HFFc6 (cell line): ENCODE measurements at regions not wholly inside any gene's neighbourhood (a gene's known extent, or its start where the extent isn't known, plus 50 kb on each side); places are given as distances from the start of the nearest gene placed in this dataset.

Experiments used
- DNase-seq: peaks from one replicate; pipeline ENCODE4 v3.0.0-alpha.2; 2018
- H3K27ac Mint-ChIP-seq: 2 replicates; pipeline ENCODE4 v1.8.0; 2020; ENCODE audit warnings: mild to moderate bottlenecking, mixed read lengths
- H3K27me3 Mint-ChIP-seq: 2 replicates; pipeline ENCODE4 v1.8.0; 2021; ENCODE audit warnings: mild to moderate bottlenecking, moderate library complexity, mixed read lengths; ENCODE audit not compliant: insufficient read depth
- H3K36me3 Mint-ChIP-seq: 2 replicates; pipeline ENCODE4 v1.8.0; 2021; ENCODE audit warnings: low read depth, mixed read lengths
- H3K4me1 Mint-ChIP-seq: 2 replicates; pipeline ENCODE4 v1.8.0; 2020; ENCODE audit warnings: low read depth, mixed read lengths
- H3K4me3 Mint-ChIP-seq: 2 replicates; pipeline ENCODE4 v1.8.0; 2020; ENCODE audit warnings: mild to moderate bottlenecking, moderate library complexity, mixed read lengths
- H3K9me3 Mint-ChIP-seq: 2 replicates; pipeline ENCODE4 v1.8.0; 2020; ENCODE audit warnings: mild to moderate bottlenecking, mixed read lengths
- TF ChIP-seq, protein P1 (sequence below): fragments of 200-600 bp; sonication (generic); IDR thresholded peaks from 2 replicates; pipeline ENCODE4 v1.5.0; 2021; ENCODE audit warnings: antibody characterized with exemption, mild to moderate bottlenecking

DNA sequence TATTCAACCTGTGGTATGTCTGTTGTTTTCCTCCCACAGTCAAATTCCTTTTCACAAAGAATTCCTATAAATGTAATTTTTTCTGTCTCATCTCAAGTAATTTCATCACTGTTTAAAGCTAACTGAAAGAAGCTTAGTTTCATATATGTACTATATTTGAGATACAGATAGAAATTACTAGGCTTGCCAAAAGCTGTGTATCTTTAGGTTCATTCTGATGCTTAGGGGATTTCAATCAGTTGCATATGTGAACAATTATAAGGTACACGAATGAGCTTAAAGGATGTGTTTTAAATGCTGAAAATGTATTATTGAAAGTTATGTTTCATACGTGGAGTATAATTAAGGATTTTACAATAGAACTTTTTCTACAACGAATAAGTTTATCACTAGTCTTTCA is 59.2 kb upstream of the DSG1 start:
- Mint-ChIP-seq H3K27me3 (no peaks in the 10 kb centered on the region), H3K27ac (no peak overlapping the region), H3K36me3 (0 out of 2 replicates have a peak, but pooled peaks cover 5% of the 10 kb centered on the region), H3K4me3 (no peak overlapping the region), H3K4me1 (no peaks in the 10 kb centered on the region), H3K9me3 (peaks cover 34% of the 10 kb centered on the region)
- DNase-seq: no peak
- TF ChIP-seq, protein P1, sequence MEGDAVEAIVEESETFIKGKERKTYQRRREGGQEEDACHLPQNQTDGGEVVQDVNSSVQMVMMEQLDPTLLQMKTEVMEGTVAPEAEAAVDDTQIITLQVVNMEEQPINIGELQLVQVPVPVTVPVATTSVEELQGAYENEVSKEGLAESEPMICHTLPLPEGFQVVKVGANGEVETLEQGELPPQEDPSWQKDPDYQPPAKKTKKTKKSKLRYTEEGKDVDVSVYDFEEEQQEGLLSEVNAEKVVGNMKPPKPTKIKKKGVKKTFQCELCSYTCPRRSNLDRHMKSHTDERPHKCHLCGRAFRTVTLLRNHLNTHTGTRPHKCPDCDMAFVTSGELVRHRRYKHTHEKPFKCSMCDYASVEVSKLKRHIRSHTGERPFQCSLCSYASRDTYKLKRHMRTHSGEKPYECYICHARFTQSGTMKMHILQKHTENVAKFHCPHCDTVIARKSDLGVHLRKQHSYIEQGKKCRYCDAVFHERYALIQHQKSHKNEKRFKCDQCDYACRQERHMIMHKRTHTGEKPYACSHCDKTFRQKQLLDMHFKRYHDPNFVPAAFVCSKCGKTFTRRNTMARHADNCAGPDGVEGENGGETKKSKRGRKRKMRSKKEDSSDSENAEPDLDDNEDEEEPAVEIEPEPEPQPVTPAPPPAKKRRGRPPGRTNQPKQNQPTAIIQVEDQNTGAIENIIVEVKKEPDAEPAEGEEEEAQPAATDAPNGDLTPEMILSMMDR: no peak

DNA sequence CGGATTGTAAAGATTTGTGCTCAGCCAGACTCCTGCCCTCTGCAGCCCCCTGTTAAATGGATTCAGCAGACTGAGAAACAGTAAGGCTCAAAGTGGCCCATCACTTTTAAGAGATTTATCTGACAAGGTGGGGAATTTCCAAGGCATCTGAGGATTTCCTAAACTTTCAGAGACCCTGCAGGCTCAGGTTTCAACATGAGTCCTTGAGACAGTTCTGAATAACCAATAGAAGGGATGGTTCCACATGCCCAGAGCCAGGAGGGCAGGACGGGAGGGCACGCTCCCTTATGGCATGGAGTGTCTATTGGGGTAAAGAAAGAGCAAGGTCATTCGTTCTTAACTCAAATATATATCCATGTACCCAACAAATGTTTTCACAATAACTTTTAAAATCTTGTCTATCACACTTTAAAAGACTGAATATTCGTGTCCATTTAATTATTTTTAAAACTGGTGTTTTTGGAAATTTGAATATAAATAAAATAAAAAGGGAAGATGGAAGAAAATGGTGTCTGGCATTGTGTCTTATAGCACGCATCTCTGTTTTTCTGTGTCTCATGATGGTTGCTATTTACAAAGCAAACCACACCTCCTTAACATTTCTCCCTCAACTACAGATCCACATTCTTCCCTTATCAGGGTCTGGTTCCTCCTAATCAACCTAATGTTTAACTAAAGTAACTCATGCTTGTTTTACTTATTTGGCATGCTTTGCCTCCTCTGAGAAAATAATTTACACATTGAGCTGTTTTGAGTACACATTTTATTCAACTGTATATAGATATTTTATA is 56.0 kb upstream of the DSG1 start:
- H3K4me3 Mint-ChIP-seq: no peak overlapping the region
- H3K27me3 Mint-ChIP-seq: no peaks in the 10 kb centered on the region; the same call in 1 of the 2 replicates
- 0 out of 2 replicates have a peak, but pooled peaks cover 5% of the 10 kb centered on the region for H3K36me3 Mint-ChIP-seq
- H3K4me1 Mint-ChIP-seq: no peaks in the 10 kb centered on the region
- TF ChIP-seq, protein P1: no peak
- no peak for DNase-seq
- peaks cover 21% of the 10 kb centered on the region for H3K9me3 Mint-ChIP-seq
- no peak overlapping the region for H3K27ac Mint-ChIP-seq

DNA sequence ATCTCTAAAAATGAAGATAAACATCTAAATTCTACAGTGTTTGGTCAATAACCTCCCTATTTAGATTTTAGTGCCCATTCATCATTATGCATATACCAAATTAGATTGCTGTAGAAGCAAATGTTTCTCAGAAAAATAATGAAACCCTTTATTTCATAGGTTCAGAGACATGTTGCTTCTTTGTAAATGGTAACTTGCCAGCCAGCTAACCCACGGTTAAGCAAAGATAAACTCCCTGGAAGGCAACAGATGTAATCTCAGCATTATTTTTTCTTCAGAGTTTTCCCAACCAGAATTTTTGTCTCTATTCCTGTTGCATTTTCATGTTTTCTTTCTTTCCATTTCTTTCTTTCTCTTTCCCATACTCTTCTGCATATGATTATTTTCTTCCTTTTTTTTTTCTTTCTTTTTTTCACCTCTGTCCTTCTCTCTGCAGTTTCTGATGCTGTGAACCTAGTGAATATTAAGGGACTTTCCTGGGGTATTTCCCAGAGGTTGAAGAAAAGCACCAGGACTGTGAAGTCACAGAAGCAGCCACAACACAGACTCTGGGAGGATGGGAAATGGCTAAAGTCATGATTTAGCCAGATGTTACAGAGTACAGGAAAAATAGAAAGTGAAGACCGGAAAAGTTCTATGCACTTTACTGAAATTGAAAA is 50.0 kb upstream of the DSG1 start:
- TF ChIP-seq, protein P1: no peak
- H3K4me1 Mint-ChIP-seq: no peaks in the 10 kb centered on the region
- no peaks in the 10 kb centered on the region; the same call in 1 of the 2 replicates for H3K27me3 Mint-ChIP-seq
- H3K4me3 Mint-ChIP-seq: no peak overlapping the region
- H3K27ac Mint-ChIP-seq: no peak overlapping the region
- peaks cover 35% of the 10 kb centered on the region for H3K9me3 Mint-ChIP-seq
- no peak for DNase-seq
- no peaks in the 10 kb centered on the region for H3K36me3 Mint-ChIP-seq
